SK-N-MC (cell line): ENCODE measurements at regions not wholly inside any gene's neighbourhood (a gene's known extent, or its start where the extent isn't known, plus 50 kb on each side); places are given as distances from the start of the nearest gene placed in this dataset.
"Not testable (repeated sequence)": the region's sequence is repeated elsewhere in the genome, so short reads cannot be mapped to it uniquely, and the experiment has no call there.

Experiments used
- DNase-seq: peaks from one replicate; pipeline ENCODE4 v3.0.0-alpha.2; 2011; ENCODE audit warnings: low read depth, low spot score
- H3K27ac ChIP-seq: fragments of 200-600 bp; sonication (generic); 2 replicates; pipeline ENCODE4 v1.5.1; 2016; ENCODE audit warnings: mixed run types
- H3K36me3 ChIP-seq: fragments of 200-600 bp; sonication (generic); 2 replicates; pipeline ENCODE4 v1.6.1; 2017; ENCODE audit warnings: antibody characterized with exemption, low read length, mixed read lengths; ENCODE audit not compliant: insufficient read depth
- H3K4me3 ChIP-seq: fragments of 200-600 bp; sonication (generic); 2 replicates; pipeline ENCODE4 v1.5.1; 2016
- H3K9ac ChIP-seq: fragments of 200-600 bp; sonication (generic); 2 replicates; pipeline ENCODE4 v1.8.0; 2017; ENCODE audit warnings: mixed run types, mixed read lengths; ENCODE audit not compliant: insufficient read length
- H3K9me3 ChIP-seq: fragments of 200-600 bp; sonication (generic); 2 replicates; pipeline ENCODE4 v1.6.1; 2017; ENCODE audit warnings: low read depth, mild to moderate bottlenecking, antibody characterized with exemption, low read length, moderate library complexity, mixed read lengths
- EZH2 ChIP-seq: fragments of 200-600 bp; sonication (generic); IDR thresholded peaks from one replicate; pipeline ENCODE4 v1.6.1; 2017; ENCODE audit warnings: antibody characterized with exemption
- FOXP2 ChIP-seq: optimal IDR thresholded peaks from 2 replicates; pipeline ENCODE3; 2011; ENCODE audit warnings: mild to moderate bottlenecking, moderate library complexity; ENCODE audit not compliant: insufficient read depth; ENCODE audit errors: extremely low read length, control extremely low read depth
- POLR2AphosphoS5 ChIP-seq: IDR thresholded peaks from 2 replicates; pipeline ENCODE4 v1.6.1; 2012; ENCODE audit warnings: mild to moderate bottlenecking, low read depth, low read length, borderline replicate concordance

DNA sequence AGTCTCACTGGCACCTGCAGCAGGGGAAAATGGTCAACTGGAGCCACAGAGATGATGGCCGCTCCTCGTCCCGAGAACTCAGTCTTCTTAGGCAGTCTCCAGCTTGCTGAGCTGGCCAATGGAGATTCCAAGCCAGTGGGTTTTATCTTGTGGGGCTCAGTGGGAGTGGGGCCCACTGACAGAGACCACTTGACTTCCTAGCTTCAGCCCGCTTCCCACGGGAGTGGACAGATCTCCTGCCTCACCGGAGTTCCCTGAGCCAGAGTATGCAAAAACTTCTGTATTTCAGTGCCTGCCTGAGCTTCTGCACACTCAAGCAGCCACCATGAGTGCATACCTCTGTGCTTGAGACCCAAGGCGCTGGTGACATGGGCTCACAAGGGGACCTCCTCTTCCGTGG, 105.8 kb downstream of the ZWINT start:
- Histone ChIP-seq H3K4me3 (no peak overlapping the region), H3K27ac (no peak overlapping the region), H3K9ac (no peak overlapping the region), H3K9me3 (no peaks in the 10 kb centered on the region), H3K36me3 (no peaks in the 10 kb centered on the region)
- no peak for DNase-seq
- TF ChIP-seq EZH2: no peak

DNA sequence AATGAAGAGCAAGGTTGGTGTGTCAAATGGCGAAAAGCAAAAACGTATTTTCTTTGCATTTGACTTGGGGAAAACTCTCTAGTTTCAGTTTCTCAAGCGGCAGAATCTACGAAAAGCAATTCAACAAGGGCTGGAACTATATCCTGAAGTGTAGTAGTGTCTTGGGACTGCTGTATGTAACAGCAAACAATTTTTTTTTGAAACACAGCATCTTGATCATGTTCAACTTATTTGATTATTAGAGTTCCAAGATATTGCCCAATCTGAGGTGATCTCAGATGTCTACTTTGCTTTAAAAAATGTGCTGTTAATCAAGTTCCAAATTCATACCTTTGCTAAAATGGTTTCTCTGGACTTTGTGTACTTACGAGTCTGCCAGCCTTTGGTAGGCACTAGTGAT, 120.6 kb downstream of the ZWINT start:
- H3K9ac ChIP-seq: no peak overlapping the region
- TF ChIP-seq POLR2AphosphoS5 (no peak), FOXP2 (no peak), EZH2 (no peak)
- no peak for DNase-seq
- H3K27ac ChIP-seq: no peak overlapping the region
- H3K4me3 ChIP-seq: no peak overlapping the region
- no peaks in the 10 kb centered on the region for H3K36me3 ChIP-seq
- no peaks in the 10 kb centered on the region for H3K9me3 ChIP-seq

- no peak for DNase-seq
- no peaks in the 10 kb centered on the region for H3K36me3 ChIP-seq
- no peak overlapping the region for H3K9ac ChIP-seq
- no peak overlapping the region for H3K27ac ChIP-seq
- no peaks in the 10 kb centered on the region for H3K9me3 ChIP-seq
- no peak for TF ChIP-seq POLR2AphosphoS5
- no peak for TF ChIP-seq FOXP2
- TF ChIP-seq EZH2: no peak
- H3K4me3 ChIP-seq: no peak overlapping the region
These were observed 129.6 kb downstream of the ZWINT start for GRCh38 chr10:56231436-56231835.

- DNase-seq: no peak
- Histone ChIP-seq H3K4me3 (no peak overlapping the region), H3K27ac (no peak overlapping the region), H3K9me3 (no peaks in the 10 kb centered on the region), H3K36me3 (no peaks in the 10 kb centered on the region), H3K9ac (no peak overlapping the region)
- no peak for TF ChIP-seq EZH2
- TF ChIP-seq POLR2AphosphoS5: no peak
- no peak for TF ChIP-seq FOXP2
These were observed 138.8 kb downstream of the ZWINT start for GRCh38 chr10:56222237-56222636.

DNA sequence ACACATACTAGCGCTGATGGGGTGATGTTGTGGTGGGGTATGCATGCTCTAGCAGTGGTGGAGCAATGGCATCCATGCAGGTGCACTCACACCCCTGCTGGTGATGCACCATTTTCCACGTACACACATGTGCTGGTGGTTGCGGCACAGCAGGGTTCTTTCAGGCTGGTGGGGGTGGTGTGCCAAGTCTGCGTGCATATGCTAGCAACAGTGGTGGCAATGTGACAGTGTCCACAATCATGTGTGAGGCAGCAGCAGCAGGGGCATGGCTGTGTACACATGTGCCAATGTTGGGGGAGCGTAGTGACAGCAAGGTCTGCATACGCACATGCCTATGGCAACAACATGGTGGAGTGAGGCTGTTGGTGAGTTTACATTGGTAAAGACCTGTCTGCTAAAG, 148.1 kb downstream of the ZWINT start:
- Histone ChIP-seq H3K9me3 (no peaks in the 10 kb centered on the region), H3K9ac (no peak overlapping the region), H3K27ac (no peak overlapping the region), H3K4me3 (no peak overlapping the region), H3K36me3 (no peaks in the 10 kb centered on the region)
- TF ChIP-seq EZH2: no peak
- TF ChIP-seq POLR2AphosphoS5: no peak
- TF ChIP-seq FOXP2: no peak
- no peak for DNase-seq

GRCh38 chr10:56181607-56182006, 179.5 kb downstream of the ZWINT start:
- Histone ChIP-seq H3K4me3 (no peak overlapping the region), H3K9ac (no peak overlapping the region), H3K9me3 (no peaks in the 10 kb centered on the region), H3K36me3 (no peaks in the 10 kb centered on the region), H3K27ac (no peak overlapping the region)
- no peak for TF ChIP-seq EZH2
- no peak for TF ChIP-seq FOXP2
- TF ChIP-seq POLR2AphosphoS5: no peak
- DNase-seq: no peak

DNA sequence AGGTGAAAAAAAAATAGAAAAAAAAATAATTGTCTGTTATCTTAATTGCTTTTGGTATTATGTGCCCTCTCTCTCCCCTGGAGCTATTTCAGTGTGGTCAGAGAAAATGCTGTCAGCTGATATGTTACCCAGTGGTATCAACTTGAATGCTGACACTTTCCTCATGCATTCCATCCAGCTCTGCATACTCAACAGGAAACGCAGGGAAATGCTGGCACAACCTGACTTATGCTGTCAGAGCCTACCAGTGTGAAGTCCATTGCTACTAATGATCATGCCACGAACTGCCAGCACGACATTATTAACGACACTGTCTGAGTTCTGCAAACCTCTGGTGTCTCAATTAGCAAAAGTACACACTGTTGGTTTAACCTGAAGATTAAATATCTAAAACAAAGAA, 182.8 kb downstream of the ZWINT start:
- Histone ChIP-seq H3K27ac (no peak overlapping the region), H3K9ac (no peak overlapping the region), H3K36me3 (no peaks in the 10 kb centered on the region), H3K4me3 (no peak overlapping the region), H3K9me3 (no peaks in the 10 kb centered on the region)
- TF ChIP-seq FOXP2 (no peak), EZH2 (no peak), POLR2AphosphoS5 (no peak)
- DNase-seq: no peak

DNA sequence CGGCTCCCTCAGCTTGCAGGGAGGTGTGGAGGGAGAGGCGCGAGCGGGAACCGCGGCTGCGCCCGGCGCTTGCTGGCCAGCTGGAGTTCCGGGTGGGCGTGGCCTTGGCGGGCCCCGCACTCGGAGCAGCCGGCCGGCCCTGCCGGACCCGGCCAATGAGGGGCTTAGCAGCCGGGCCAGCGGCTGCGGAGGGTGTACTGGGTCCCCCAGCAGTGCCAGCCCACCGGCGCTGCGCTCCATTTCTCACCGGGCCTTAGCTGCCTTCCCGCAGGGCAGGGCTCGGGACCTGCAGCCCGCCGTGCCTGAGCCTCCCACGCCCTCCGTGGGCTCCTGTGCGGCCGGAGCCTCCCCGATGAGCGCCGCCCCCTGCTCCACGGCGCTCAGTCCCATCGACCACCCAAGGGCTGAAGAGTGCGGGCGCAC, 206.0 kb downstream of the ZWINT start:
- DNase-seq, H3K27ac ChIP-seq, H3K36me3 ChIP-seq, H3K9ac ChIP-seq, H3K9me3 ChIP-seq, H3K4me3 ChIP-seq: not testable (repeated sequence)

- Histone ChIP-seq H3K9me3 (no peaks in the 10 kb centered on the region), H3K9ac (no peak overlapping the region), H3K36me3 (no peaks in the 10 kb centered on the region), H3K27ac (no peak overlapping the region), H3K4me3 (no peak overlapping the region)
- TF ChIP-seq FOXP2: no peak
- TF ChIP-seq POLR2AphosphoS5: no peak
- no peak for TF ChIP-seq EZH2
- DNase-seq: no peak
These were observed 214.3 kb downstream of the ZWINT start for GRCh38 chr10:56146806-56147205.
